ENCODE measurements at regions not wholly inside any gene's neighbourhood (a gene's known extent, or its start where the extent isn't known, plus 50 kb on each side); places are given as distances from the start of the nearest gene placed in this dataset.

DNA sequence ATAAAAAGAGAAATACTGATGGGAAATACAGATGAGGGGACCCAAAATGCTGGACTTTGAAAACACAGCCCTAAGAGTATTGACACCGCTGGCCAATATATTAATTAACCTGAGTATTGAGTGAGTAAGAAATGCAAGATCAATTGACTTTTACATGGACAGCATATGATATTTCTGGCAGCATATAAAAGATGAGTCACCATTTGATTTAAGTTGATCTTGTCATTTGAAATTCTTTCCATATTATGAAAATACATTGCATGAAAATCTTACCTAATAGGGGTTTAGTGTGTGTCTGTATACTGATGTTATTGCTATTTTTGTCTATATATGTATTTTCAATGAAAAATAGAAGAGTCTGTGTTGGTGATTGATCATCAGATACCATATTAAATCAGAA is 619.6 kb downstream of the KCTD12 start:
- no peak overlapping the region for H3K4me3 ChIP-seq (ENCODE audit: insufficient read depth, low read depth, low read length)
- no peak overlapping the region for H2AFZ ChIP-seq (ENCODE audit: low read depth, low read length)
- H3K4me1 ChIP-seq (ENCODE audit: insufficient read depth, low read length), result no peaks in the 10 kb centered on the region
- Mint-ChIP-seq H3K9me3 (ENCODE audit: unreplicated experiment) (peaks cover 3% of the 10 kb centered on the region), H3K27me3 (ENCODE audit: low read depth, unreplicated experiment) (no peaks in the 10 kb centered on the region), H3K27ac (ENCODE audit: unreplicated experiment) (no peak overlapping the region), H3K4me1 (ENCODE audit: low read depth, unreplicated experiment) (no peaks in the 10 kb centered on the region), H3K36me3 (ENCODE audit: low read depth, unreplicated experiment) (peaks cover under 1% of the 10 kb centered on the region), H3K4me3 (ENCODE audit: unreplicated experiment) (no peak overlapping the region)
- no peaks in the 10 kb centered on the region for H4K20me1 ChIP-seq (ENCODE audit: insufficient read depth, low read length)
- FAIRE-seq (no peak), DNase-seq (ENCODE audit: low read depth) (no peak)
- TF ChIP-seq, protein P1, sequence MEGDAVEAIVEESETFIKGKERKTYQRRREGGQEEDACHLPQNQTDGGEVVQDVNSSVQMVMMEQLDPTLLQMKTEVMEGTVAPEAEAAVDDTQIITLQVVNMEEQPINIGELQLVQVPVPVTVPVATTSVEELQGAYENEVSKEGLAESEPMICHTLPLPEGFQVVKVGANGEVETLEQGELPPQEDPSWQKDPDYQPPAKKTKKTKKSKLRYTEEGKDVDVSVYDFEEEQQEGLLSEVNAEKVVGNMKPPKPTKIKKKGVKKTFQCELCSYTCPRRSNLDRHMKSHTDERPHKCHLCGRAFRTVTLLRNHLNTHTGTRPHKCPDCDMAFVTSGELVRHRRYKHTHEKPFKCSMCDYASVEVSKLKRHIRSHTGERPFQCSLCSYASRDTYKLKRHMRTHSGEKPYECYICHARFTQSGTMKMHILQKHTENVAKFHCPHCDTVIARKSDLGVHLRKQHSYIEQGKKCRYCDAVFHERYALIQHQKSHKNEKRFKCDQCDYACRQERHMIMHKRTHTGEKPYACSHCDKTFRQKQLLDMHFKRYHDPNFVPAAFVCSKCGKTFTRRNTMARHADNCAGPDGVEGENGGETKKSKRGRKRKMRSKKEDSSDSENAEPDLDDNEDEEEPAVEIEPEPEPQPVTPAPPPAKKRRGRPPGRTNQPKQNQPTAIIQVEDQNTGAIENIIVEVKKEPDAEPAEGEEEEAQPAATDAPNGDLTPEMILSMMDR (IDR thresholded peaks at IDR 0.05; ENCODE audit: insufficient read depth, low read depth, low read length), result no peak
- no peak for TF ChIP-seq EZH2 (IDR thresholded peaks at IDR 0.05; ENCODE audit: insufficient read depth, low read length)
- no peak overlapping the region for H3K27ac ChIP-seq (ENCODE audit: low read depth, low read length)
- H3K27me3 ChIP-seq (ENCODE audit: insufficient read depth, low read length), result no peaks in the 10 kb centered on the region
- H3K4me2 ChIP-seq (ENCODE audit: low read length), result no peak overlapping the region
- no peaks in the 10 kb centered on the region for H3K9me3 ChIP-seq (ENCODE audit: insufficient read depth, low read depth, low read length)
- no peaks in the 10 kb centered on the region for H3K36me3 ChIP-seq (ENCODE audit: insufficient read depth, low read length)
- H3K79me2 ChIP-seq (ENCODE audit: insufficient read depth, low read length), result no peaks in the 10 kb centered on the region
- no peak overlapping the region for H3K9ac ChIP-seq (ENCODE audit: low read length)

DNA sequence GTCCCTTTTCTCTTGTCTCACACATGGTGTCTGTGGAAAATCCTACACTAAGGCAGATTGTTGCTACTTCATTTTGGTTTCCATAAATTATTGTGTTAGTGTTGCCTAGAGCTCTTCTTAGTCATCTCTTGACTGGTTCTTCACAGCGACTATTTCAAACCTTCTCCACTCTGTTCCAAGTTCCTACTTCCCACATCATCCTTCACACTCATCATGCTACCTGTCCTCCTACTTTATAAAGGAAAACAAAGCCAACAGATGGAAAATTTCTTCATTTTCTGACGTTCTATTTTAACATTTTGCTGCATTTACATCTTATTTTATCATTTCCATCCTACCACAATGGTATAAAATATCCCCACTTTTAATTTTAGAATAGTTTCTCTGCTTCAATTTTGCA is 614.1 kb downstream of the LMO7 start:
- no peaks in the 10 kb centered on the region for H3K9me3 ChIP-seq (ENCODE audit: insufficient read depth, low read depth, low read length)
- Mint-ChIP-seq H3K36me3 (ENCODE audit: low read depth, unreplicated experiment) (no peaks in the 10 kb centered on the region), H3K4me1 (ENCODE audit: low read depth, unreplicated experiment) (no peaks in the 10 kb centered on the region), H3K27ac (ENCODE audit: unreplicated experiment) (no peak overlapping the region), H3K27me3 (ENCODE audit: low read depth, unreplicated experiment) (no peaks in the 10 kb centered on the region), H3K4me3 (ENCODE audit: unreplicated experiment) (no peak overlapping the region), H3K9me3 (ENCODE audit: unreplicated experiment) (no peaks in the 10 kb centered on the region)
- TF ChIP-seq EZH2 (IDR thresholded peaks at IDR 0.05; ENCODE audit: insufficient read depth, low read length), result no peak
- TF ChIP-seq, protein P1 (IDR thresholded peaks at IDR 0.05; ENCODE audit: insufficient read depth, low read depth, low read length), result no peak
- DNase-seq (ENCODE audit: low read depth), result no peak
- H3K27ac ChIP-seq (ENCODE audit: low read depth, low read length), result no peak overlapping the region
- H3K36me3 ChIP-seq (ENCODE audit: insufficient read depth, low read length), result no peaks in the 10 kb centered on the region
- no peaks in the 10 kb centered on the region for H3K27me3 ChIP-seq (ENCODE audit: insufficient read depth, low read length)
- no peaks in the 10 kb centered on the region for H3K4me1 ChIP-seq (ENCODE audit: insufficient read depth, low read length)
- H3K4me3 ChIP-seq (ENCODE audit: insufficient read depth, low read depth, low read length), result no peak overlapping the region
- H3K79me2 ChIP-seq (ENCODE audit: insufficient read depth, low read length), result no peaks in the 10 kb centered on the region
- no peak for FAIRE-seq
- H2AFZ ChIP-seq (ENCODE audit: low read depth, low read length), result no peak overlapping the region
- H3K4me2 ChIP-seq (ENCODE audit: low read length), result no peak overlapping the region
- H4K20me1 ChIP-seq (ENCODE audit: insufficient read depth, low read length), result no peaks in the 10 kb centered on the region
- no peak overlapping the region for H3K9ac ChIP-seq (ENCODE audit: low read length)

GRCh38 chr13:76245920-76246319 is 609.8 kb downstream of the LMO7 start:
- no peaks in the 10 kb centered on the region for H3K4me1 Mint-ChIP-seq (ENCODE audit: low read depth, unreplicated experiment)
- no peak overlapping the region for H3K4me3 ChIP-seq (ENCODE audit: insufficient read depth, low read depth, low read length)
- H3K27ac ChIP-seq (ENCODE audit: low read depth, low read length), result no peak overlapping the region
- H3K27ac Mint-ChIP-seq (ENCODE audit: unreplicated experiment), result no peak overlapping the region
- H3K4me3 Mint-ChIP-seq (ENCODE audit: unreplicated experiment), result no peak overlapping the region
- no peak for FAIRE-seq
- H3K27me3 ChIP-seq (ENCODE audit: insufficient read depth, low read length), result no peaks in the 10 kb centered on the region
- H2AFZ ChIP-seq (ENCODE audit: low read depth, low read length), result no peak overlapping the region
- H3K9me3 Mint-ChIP-seq (ENCODE audit: unreplicated experiment), result peaks cover 3% of the 10 kb centered on the region
- no peak overlapping the region for H3K4me2 ChIP-seq (ENCODE audit: low read length)
- H3K36me3 ChIP-seq (ENCODE audit: insufficient read depth, low read length), result no peaks in the 10 kb centered on the region
- H3K27me3 Mint-ChIP-seq (ENCODE audit: low read depth, unreplicated experiment), result no peaks in the 10 kb centered on the region
- no peaks in the 10 kb centered on the region for H3K79me2 ChIP-seq (ENCODE audit: insufficient read depth, low read length)
- no peaks in the 10 kb centered on the region for H3K36me3 Mint-ChIP-seq (ENCODE audit: low read depth, unreplicated experiment)
- no peak overlapping the region for H3K9ac ChIP-seq (ENCODE audit: low read length)
- H3K9me3 ChIP-seq (ENCODE audit: insufficient read depth, low read depth, low read length), result no peaks in the 10 kb centered on the region
- DNase-seq (ENCODE audit: low read depth), result no peak
- TF ChIP-seq, protein P1 (IDR thresholded peaks at IDR 0.05; ENCODE audit: insufficient read depth, low read depth, low read length), result no peak
- TF ChIP-seq EZH2 (IDR thresholded peaks at IDR 0.05; ENCODE audit: insufficient read depth, low read length), result no peak
- no peaks in the 10 kb centered on the region for H3K4me1 ChIP-seq (ENCODE audit: insufficient read depth, low read length)
- no peaks in the 10 kb centered on the region for H4K20me1 ChIP-seq (ENCODE audit: insufficient read depth, low read length)
